ENCODE measurements at regions not wholly inside any gene's neighbourhood (a gene's known extent, or its start where the extent isn't known, plus 50 kb on each side); places are given as distances from the start of the nearest gene placed in this dataset.

- Histone ChIP-seq H3K27ac (no peak overlapping the region), H3K9me3 (no peaks in the 10 kb centered on the region), H3K4me3 (no peak overlapping the region), H3K27me3 (replicated peaks; ENCODE audit: insufficient read depth) (no peaks in the 10 kb centered on the region), H3K4me1 (ENCODE audit: control insufficient read depth in 1 of 2, low read depth in 2 of 2) (no peaks in the 10 kb centered on the region), H3K36me3 (no peaks in the 10 kb centered on the region)
- ATAC-seq (ENCODE audit: insufficient number of reproducible peaks, low FRiP score, low read depth) (no peak), DNase-seq (ENCODE audit: low spot score) (no peak)
- no peak for TF ChIP-seq CTCF (IDR thresholded peaks at IDR 0.05)
These were observed 52.7 kb upstream of the NEURL1B start for GRCh38 chr5:172588380-172588779.

DNA sequence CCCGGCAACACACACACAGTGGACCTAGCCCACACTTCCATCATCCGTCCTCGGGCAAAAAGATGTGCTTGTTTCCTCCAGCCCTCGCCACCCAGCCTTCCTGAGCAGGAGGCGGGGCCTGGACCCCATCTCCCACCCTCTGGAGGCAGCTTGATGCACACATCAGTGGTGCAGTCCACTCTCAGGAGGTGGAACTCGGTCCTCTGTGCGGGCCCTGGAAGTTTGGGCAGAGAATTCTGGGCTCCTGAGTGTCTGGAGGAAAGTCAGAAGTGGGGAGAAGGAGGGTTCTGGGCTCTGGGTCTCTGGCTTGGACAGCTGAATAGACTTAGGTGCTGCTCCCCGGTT is 54.0 kb upstream of the NEURL1B start:
- ATAC-seq (ENCODE audit: insufficient number of reproducible peaks, low FRiP score, low read depth) (no peak), DNase-seq (ENCODE audit: low spot score) (no peak)
- Histone ChIP-seq H3K4me3 (no peak overlapping the region), H3K36me3 (no peaks in the 10 kb centered on the region), H3K4me1 (ENCODE audit: control insufficient read depth in 1 of 2, low read depth in 2 of 2) (no peaks in the 10 kb centered on the region), H3K27ac (no peak overlapping the region), H3K27me3 (replicated peaks; ENCODE audit: insufficient read depth) (no peaks in the 10 kb centered on the region), H3K9me3 (no peaks in the 10 kb centered on the region)
- TF ChIP-seq CTCF (IDR thresholded peaks at IDR 0.05) = no peak

DNA sequence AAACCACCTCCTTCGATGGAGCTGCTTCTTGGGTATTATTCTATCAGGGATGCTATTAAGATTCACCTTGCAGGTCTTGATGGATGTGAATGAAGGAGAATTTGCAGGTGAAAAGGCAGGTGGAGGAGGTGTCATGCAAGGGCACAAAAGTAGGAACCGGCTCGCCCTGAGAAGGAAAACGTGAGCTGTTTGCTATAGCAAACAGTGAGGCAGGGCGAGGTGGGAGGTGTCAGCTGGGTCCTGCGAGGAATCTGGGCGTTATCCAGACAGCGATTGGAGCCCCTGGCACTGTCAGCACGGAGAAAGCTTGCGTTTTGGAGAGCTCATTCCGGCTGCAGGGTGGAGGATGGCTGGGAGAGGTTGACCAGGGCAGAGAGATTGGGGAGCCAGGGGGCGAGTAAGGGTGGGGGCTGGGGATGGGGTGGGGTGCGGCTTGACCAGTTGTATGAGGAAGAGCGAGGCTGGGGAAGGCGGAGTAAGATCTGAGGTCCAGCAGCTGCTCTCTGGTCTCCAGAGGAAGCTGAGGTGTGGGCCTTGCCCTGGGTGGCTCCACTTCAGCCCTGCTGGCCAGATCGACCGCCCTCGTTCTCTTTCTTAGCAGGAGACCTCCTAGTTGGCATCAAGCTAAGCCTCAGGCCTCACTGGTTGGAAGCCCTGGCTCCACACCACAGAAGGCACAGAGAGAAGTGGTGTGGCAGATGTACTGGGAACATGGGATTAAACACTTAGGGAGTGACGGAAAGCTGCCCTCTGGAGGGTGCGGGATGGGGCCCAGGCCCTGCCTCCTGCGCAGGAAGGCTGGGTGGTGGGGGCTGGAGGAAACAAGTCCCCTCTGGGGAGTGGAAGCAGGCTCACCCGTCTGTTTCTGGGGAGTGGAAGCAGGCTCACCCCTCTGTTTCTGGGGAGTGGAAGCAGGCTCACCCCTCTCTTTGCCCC is 54.7 kb upstream of the NEURL1B start:
- Histone ChIP-seq H3K4me3 (no peak overlapping the region), H3K36me3 (no peaks in the 10 kb centered on the region), H3K9me3 (no peaks in the 10 kb centered on the region), H3K27me3 (replicated peaks; ENCODE audit: insufficient read depth) (no peaks in the 10 kb centered on the region), H3K27ac (no peak overlapping the region), H3K4me1 (ENCODE audit: control insufficient read depth in 1 of 2, low read depth in 2 of 2) (no peaks in the 10 kb centered on the region)
- no peak for DNase-seq (ENCODE audit: low spot score)
- no peak for ATAC-seq (ENCODE audit: insufficient number of reproducible peaks, low FRiP score, low read depth)
- TF ChIP-seq CTCF (IDR thresholded peaks at IDR 0.05) = no peak

- ATAC-seq (ENCODE audit: insufficient number of reproducible peaks, low FRiP score, low read depth) (no peak), DNase-seq (ENCODE audit: low spot score) (no peak)
- Histone ChIP-seq H3K4me3 (no peak overlapping the region), H3K36me3 (no peaks in the 10 kb centered on the region), H3K27me3 (replicated peaks; ENCODE audit: insufficient read depth) (no peaks in the 10 kb centered on the region), H3K4me1 (ENCODE audit: control insufficient read depth in 1 of 2, low read depth in 2 of 2) (no peaks in the 10 kb centered on the region), H3K27ac (no peak overlapping the region), H3K9me3 (no peaks in the 10 kb centered on the region)
- no peak for TF ChIP-seq CTCF (IDR thresholded peaks at IDR 0.05)
These were observed 55.9 kb upstream of the NEURL1B start for GRCh38 chr5:172585114-172585513.

GRCh38 chr5:172584638-172585037 is 56.4 kb upstream of the NEURL1B start:
- no peak overlapping the region for H3K27ac ChIP-seq
- H3K27me3 ChIP-seq (replicated peaks; ENCODE audit: insufficient read depth) = no peaks in the 10 kb centered on the region
- H3K4me1 ChIP-seq (ENCODE audit: control insufficient read depth in 1 of 2, low read depth in 2 of 2) = no peaks in the 10 kb centered on the region
- no peak overlapping the region for H3K4me3 ChIP-seq
- H3K9me3 ChIP-seq = no peaks in the 10 kb centered on the region
- H3K36me3 ChIP-seq = no peaks in the 10 kb centered on the region
- TF ChIP-seq CTCF (IDR thresholded peaks at IDR 0.05) = no peak
- DNase-seq (ENCODE audit: low spot score) = no peak
- no peak for ATAC-seq (ENCODE audit: insufficient number of reproducible peaks, low FRiP score, low read depth)
